GM19193 (cell line): ENCODE measurements at regions not wholly inside any gene's neighbourhood (a gene's known extent, or its start where the extent isn't known, plus 50 kb on each side); places are given as distances from the start of the nearest gene placed in this dataset.

Experiments
- POLR2A ChIP-seq: IDR thresholded peaks from 4 replicates; pipeline ENCODE4 v1.6.1; 2011; ENCODE audit not compliant: insufficient read depth, insufficient read length; ENCODE audit errors: extremely low read depth

GRCh38 chr6:14459315-14459714 is 341.7 kb downstream of the CD83 start:
- no peak for TF ChIP-seq POLR2A

- no peak for TF ChIP-seq POLR2A
These were observed 343.0 kb downstream of the CD83 start for GRCh38 chr6:14460556-14460955.

GRCh38 chr6:14462135-14462534 is 344.6 kb downstream of the CD83 start:
- TF ChIP-seq POLR2A, result no peak

GRCh38 chr6:14462566-14462965 is 345.0 kb downstream of the CD83 start:
- no peak for TF ChIP-seq POLR2A

DNA sequence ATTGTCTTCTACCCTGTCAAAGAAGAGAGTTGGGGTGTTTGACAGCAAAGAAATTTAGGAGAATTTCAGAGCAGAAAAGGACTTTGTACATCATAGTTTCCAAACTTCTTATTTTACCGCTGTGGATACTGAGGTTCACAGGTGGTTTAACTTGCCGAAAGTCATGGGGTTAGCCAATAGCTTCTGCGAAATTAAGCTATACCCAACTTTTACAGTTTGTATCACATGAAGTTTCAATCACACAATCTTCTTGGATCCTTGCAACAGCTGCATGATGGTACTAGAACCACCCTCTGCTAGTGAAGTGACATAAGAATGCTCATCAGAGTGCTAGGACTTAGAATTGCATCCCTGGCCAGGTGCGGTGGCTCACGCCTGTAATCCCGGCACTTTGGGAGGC is 345.5 kb downstream of the CD83 start:
- TF ChIP-seq POLR2A, result no peak

DNA sequence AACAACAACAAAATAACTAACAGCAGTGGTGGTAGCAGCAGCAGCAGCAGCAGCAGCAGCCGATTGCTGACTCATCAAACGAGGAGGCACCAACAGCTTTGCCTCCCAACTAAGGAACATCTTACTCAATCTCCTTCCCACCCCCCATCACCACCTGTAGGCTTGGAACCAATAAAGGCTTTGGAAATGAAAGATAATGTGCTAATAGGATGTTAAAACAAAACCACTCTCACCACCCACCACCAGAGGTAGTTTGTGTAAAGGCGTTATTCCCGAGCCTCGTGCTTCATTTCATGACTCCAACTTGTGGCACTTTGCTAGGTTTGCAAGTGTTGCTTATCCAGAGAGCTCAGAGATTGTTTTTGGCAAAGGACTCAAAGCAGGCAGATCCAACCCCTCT is 346.5 kb downstream of the CD83 start:
- no peak for TF ChIP-seq POLR2A

DNA sequence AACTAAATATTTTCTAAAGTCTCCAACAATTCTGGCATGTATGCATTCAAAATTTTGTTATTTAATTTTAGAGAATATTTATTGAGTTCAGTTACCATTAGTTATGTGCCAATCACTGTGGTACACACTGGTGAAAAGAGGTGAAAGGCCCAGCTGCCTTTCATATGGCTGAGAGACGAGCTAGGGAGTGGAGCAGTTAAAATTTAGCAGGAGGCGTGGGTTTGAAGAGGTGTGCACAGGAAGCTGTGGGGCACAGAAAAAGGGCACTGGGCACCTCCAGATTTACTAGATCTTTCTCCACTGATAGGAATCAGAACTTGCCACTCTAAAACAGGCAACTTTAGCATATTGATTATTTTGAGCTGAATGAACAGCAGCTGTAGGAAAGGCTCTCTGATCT is 347.1 kb downstream of the CD83 start:
- no peak for TF ChIP-seq POLR2A

- TF ChIP-seq POLR2A, result no peak
These were observed 348.7 kb downstream of the CD83 start for GRCh38 chr6:14466278-14466677.

DNA sequence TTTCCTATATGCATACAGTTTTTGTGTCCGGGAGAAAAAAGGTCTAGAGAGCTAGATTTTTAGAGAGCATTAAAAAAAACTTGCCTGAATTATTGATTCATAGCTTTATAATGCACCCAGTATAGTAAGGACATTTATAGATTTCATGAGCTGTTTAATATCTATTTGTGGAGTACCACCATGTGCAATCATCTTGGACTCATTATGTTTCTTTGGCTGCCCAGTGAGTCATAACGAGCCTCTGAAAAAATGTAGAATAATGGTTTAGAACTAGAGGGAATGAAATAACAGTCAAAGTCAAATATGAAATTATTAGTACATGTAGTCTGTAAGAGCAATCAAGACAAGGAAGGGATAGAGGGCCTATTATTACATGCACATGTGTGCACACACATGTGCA is 350.0 kb downstream of the CD83 start:
- no peak for TF ChIP-seq POLR2A

DNA sequence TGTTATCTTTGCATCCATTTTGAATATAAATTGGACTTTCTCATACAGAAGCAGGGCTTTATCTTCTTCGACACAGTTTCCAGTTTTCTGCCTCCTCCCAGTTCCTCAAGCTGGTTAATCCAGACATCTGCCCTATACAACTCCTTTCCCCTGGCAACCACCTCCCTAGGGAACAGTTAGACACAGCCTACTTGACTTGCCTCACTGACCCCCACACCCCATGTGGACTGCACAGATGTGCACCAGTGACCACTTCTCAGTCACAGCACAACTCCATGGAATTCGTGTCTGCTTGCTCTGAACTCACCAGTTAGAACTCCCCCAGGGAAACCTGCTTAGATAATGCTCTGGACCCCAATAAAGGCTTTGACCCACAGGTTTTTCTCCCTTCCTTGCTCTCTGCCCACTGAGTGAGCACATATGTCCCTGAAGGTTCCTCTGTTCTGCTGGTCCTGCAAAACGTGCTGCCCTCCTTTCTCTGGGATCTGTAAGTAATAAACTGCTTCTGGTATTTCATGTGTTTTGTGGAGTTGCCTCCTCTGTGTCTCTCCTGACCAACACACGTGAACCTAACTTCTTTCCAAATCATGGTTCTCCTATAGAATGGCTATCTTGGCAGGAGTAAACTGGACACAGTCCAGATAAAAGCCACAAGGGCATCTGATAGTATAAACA is 351.2 kb downstream of the CD83 start:
- no peak for TF ChIP-seq POLR2A

DNA sequence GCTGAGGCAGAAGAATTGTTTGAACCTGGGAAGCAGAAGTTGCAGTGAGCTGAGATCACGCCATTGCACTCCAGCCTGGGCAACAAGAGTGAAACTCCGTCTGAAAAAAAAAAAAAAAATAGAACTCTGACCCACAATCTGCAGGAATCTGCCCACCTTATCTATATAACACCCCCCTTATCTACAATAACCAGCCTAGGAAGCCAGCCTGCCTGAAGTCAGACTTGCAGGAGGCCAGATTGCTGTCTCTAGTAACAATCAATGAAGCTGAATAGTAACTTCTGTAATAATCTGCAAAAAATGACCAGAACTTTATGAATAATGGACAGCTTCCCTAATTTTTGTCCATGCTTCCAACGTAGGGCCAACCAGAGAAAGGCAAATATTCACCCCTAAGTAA is 352.5 kb downstream of the CD83 start:
- TF ChIP-seq POLR2A, result no peak

DNA sequence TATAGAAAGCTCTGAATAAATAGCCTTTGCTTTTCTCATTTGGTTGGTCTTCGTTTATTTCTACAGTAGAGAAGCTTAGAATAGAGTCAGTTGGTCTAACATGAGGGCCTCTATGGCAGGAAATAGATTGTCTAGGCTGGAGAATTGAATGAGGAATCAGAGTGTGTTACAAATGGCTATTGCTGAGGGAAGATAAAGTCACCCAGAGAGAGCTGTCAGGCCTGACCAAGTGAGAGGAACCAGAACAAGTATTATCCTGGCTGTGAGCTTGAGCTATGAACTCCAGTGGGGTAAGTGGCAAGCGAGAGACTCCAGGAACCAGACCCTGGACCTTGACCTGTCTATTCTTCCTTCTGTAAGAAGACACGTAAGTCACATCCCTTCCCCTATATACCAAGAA is 353.1 kb downstream of the CD83 start:
- TF ChIP-seq POLR2A, result no peak

- no peak for TF ChIP-seq POLR2A
These were observed 354.8 kb downstream of the CD83 start for GRCh38 chr6:14472255-14472985.

GRCh38 chr6:14472986-14473337 is 355.4 kb downstream of the CD83 start:
- no peak for TF ChIP-seq POLR2A

DNA sequence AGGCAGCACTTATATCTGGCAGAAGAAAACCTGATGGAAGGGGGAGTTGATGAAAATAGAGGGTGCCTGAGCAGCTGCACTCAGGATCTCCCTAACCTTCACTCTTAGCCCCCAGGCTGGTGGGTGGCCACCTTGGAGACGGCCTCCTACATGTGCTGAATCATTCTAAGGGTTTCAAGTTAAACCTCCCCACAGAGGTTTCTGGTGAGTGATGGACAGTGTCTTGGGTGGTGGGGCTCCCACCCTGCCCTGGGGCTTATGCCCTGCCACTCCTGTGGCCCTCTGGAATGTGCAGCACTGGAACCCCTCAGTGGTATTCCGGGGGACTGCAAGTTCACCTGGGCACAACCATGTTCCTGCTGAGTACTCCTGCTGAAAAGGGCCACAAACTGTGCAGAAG is 357.2 kb downstream of the CD83 start:
- no peak for TF ChIP-seq POLR2A

DNA sequence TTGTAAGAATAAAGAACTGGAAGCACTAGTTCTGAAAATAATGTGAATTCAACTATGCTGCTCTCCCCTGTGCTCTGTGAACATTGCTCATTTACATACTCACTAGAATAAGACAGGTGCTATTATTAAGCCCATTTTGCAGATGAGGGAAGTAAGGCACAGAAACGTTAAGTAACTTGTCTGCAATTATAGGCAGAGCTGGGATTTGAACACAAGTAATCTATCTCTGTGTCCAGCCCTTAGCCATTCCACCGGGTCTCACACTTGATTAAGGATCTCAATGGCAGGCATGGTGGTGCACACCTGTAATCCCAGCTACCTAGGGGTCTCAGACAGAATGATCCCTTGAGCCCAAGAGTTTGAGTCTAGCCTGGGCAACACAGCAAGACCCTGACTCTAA is 357.7 kb downstream of the CD83 start:
- no peak for TF ChIP-seq POLR2A
